ENCODE measurements at regions not wholly inside any gene's neighbourhood (a gene's known extent, or its start where the extent isn't known, plus 50 kb on each side); places are given as distances from the start of the nearest gene placed in this dataset.
A peak's percentile ranks its signal among the peaks of the same experiment; 100 is the strongest.

GRCh38 chr5:101430551-101430950 lies 527.5 kb upstream of the ST8SIA4 start:
- DNase-seq: no peak
- H3K79me2 ChIP-seq (ENCODE audit: control insufficient read depth, insufficient read depth, low read length): no peaks in the 10 kb centered on the region
- H4K5ac ChIP-seq (ENCODE audit: low read length): no peak overlapping the region
- no peak overlapping the region for H3K27ac ChIP-seq (ENCODE audit: low read depth, low read length)
- no CpG with 5 or more reads among the region's 2 CpGs for WGBS (ENCODE audit: extremely low coverage, insufficient coverage, low lambda C conversion rate)
- H2AK5ac ChIP-seq (ENCODE audit: low read length): no peak overlapping the region
- H3K27me3 ChIP-seq (ENCODE audit: insufficient read depth, low read length, poor library complexity): no peaks in the 10 kb centered on the region
- no peak overlapping the region for H3K23ac ChIP-seq (ENCODE audit: low read length)
- no peak overlapping the region for H3K56ac ChIP-seq (ENCODE audit: low read length)
- no peak overlapping the region for H3K4me3 ChIP-seq (ENCODE audit: low read length)
- H3K4me1 ChIP-seq (ENCODE audit: control insufficient read depth, low read depth, low read length): no peaks in the 10 kb centered on the region
- H3K18ac ChIP-seq (ENCODE audit: low read length): no peak overlapping the region
- H4K8ac ChIP-seq (ENCODE audit: low read depth, low read length): no peak overlapping the region
- H3K79me1 ChIP-seq (ENCODE audit: low read length): no peaks in the 10 kb centered on the region
- H2BK15ac ChIP-seq (replicated peaks; ENCODE audit: low read depth): no peak overlapping the region
- H2BK120ac ChIP-seq (ENCODE audit: low read depth, low read length): no peak overlapping the region
- H3K9ac ChIP-seq (ENCODE audit: low read length): no peak overlapping the region
- no peak overlapping the region for H2BK5ac ChIP-seq (ENCODE audit: low read length)
- no peak overlapping the region for H3K4me2 ChIP-seq (ENCODE audit: low read length)
- no peaks in the 10 kb centered on the region for H3K36me3 ChIP-seq (ENCODE audit: control insufficient read depth, insufficient read depth, low read length)
- H3K4ac ChIP-seq (ENCODE audit: low read depth, low read length): no peak overlapping the region

- Histone ChIP-seq H3K27me3 (ENCODE audit: insufficient read depth, low read length, poor library complexity) (no peaks in the 10 kb centered on the region), H3K18ac (ENCODE audit: low read length) (no peak overlapping the region), H2BK15ac (replicated peaks; ENCODE audit: low read depth) (no peak overlapping the region), H2BK5ac (ENCODE audit: low read length) (no peak overlapping the region), H3K56ac (ENCODE audit: low read length) (no peak overlapping the region), H4K5ac (ENCODE audit: low read length) (no peak overlapping the region), H2BK120ac (ENCODE audit: low read depth, low read length) (no peak overlapping the region), H3K4me2 (ENCODE audit: low read length) (no peak overlapping the region), H3K79me1 (ENCODE audit: low read length) (no peaks in the 10 kb centered on the region), H4K8ac (ENCODE audit: low read depth, low read length) (no peak overlapping the region), H3K4me3 (ENCODE audit: low read length) (no peak overlapping the region), H3K79me2 (ENCODE audit: control insufficient read depth, insufficient read depth, low read length) (no peaks in the 10 kb centered on the region), H3K27ac (ENCODE audit: low read depth, low read length) (no peak overlapping the region), H3K4me1 (ENCODE audit: control insufficient read depth, low read depth, low read length) (no peaks in the 10 kb centered on the region), H3K4ac (ENCODE audit: low read depth, low read length) (no peak overlapping the region), H3K23ac (ENCODE audit: low read length) (no peak overlapping the region), H3K36me3 (ENCODE audit: control insufficient read depth, insufficient read depth, low read length) (no peaks in the 10 kb centered on the region), H2AK5ac (ENCODE audit: low read length) (no peak overlapping the region), H3K9ac (ENCODE audit: low read length) (no peak overlapping the region)
- DNase-seq: no peak
- WGBS (ENCODE audit: extremely low coverage, insufficient coverage, low lambda C conversion rate): no CpG with 5 or more reads among the region's 1 CpG
Observed at GRCh38 chr5:101429241-101429640, 526.2 kb upstream of the ST8SIA4 start.

GRCh38 chr5:101425339-101425859 lies 522.3 kb upstream of the ST8SIA4 start:
- DNase-seq: no peak

GRCh38 chr5:101424530-101425175 lies 521.6 kb upstream of the ST8SIA4 start:
- Histone ChIP-seq H2AK5ac (ENCODE audit: low read length) (no peak overlapping the region), H2BK15ac (replicated peaks; ENCODE audit: low read depth) (no peak overlapping the region), H3K27ac (ENCODE audit: low read depth, low read length) (no peak overlapping the region), H4K8ac (ENCODE audit: low read depth, low read length) (no peak overlapping the region), H3K36me3 (ENCODE audit: control insufficient read depth, insufficient read depth, low read length) (no peaks in the 10 kb centered on the region), H2BK120ac (ENCODE audit: low read depth, low read length) (no peak overlapping the region), H3K23ac (ENCODE audit: low read length) (no peak overlapping the region), H3K9ac (ENCODE audit: low read length) (no peak overlapping the region), H4K5ac (ENCODE audit: low read length) (no peak overlapping the region), H3K79me1 (ENCODE audit: low read length) (no peaks in the 10 kb centered on the region), H3K4me3 (ENCODE audit: low read length) (no peak overlapping the region), H3K4me1 (ENCODE audit: control insufficient read depth, low read depth, low read length) (no peaks in the 10 kb centered on the region), H3K4ac (ENCODE audit: low read depth, low read length) (no peak overlapping the region), H3K79me2 (ENCODE audit: control insufficient read depth, insufficient read depth, low read length) (no peaks in the 10 kb centered on the region), H3K27me3 (ENCODE audit: insufficient read depth, low read length, poor library complexity) (no peaks in the 10 kb centered on the region), H2BK5ac (ENCODE audit: low read length) (no peak overlapping the region), H3K18ac (ENCODE audit: low read length) (no peak overlapping the region), H3K56ac (ENCODE audit: low read length) (no peak overlapping the region), H3K4me2 (ENCODE audit: low read length) (no peak overlapping the region)
- WGBS (ENCODE audit: extremely low coverage, insufficient coverage, low lambda C conversion rate): no CpG with 5 or more reads among the region's 2 CpGs
- DNase-seq: no peak

More at GRCh38 chr5:101425339-101425859, 522.3 kb upstream of the ST8SIA4 start:
- Histone ChIP-seq H4K8ac (ENCODE audit: low read depth, low read length) (no peak overlapping the region), H3K56ac (ENCODE audit: low read length) (no peak overlapping the region), H3K18ac (ENCODE audit: low read length) (no peak overlapping the region), H2AK5ac (ENCODE audit: low read length) (no peak overlapping the region), H2BK15ac (replicated peaks; ENCODE audit: low read depth) (no peak overlapping the region), H3K23ac (ENCODE audit: low read length) (no peak overlapping the region), H2BK120ac (ENCODE audit: low read depth, low read length) (no peak overlapping the region), H3K27me3 (ENCODE audit: insufficient read depth, low read length, poor library complexity) (no peaks in the 10 kb centered on the region), H4K5ac (ENCODE audit: low read length) (no peak overlapping the region), H3K4me2 (ENCODE audit: low read length) (no peak overlapping the region), H3K27ac (ENCODE audit: low read depth, low read length) (no peak overlapping the region), H3K4me1 (ENCODE audit: control insufficient read depth, low read depth, low read length) (no peaks in the 10 kb centered on the region), H3K79me1 (ENCODE audit: low read length) (no peaks in the 10 kb centered on the region), H2BK5ac (ENCODE audit: low read length) (no peak overlapping the region), H3K79me2 (ENCODE audit: control insufficient read depth, insufficient read depth, low read length) (no peaks in the 10 kb centered on the region), H3K36me3 (ENCODE audit: control insufficient read depth, insufficient read depth, low read length) (no peaks in the 10 kb centered on the region), H3K4ac (ENCODE audit: low read depth, low read length) (no peak overlapping the region), H3K4me3 (ENCODE audit: low read length) (no peak overlapping the region), H3K9ac (ENCODE audit: low read length) (no peak overlapping the region)
- no CpG with 5 or more reads among the region's 2 CpGs for WGBS (ENCODE audit: extremely low coverage, insufficient coverage, low lambda C conversion rate)

GRCh38 chr5:101418713-101419118 lies 515.6 kb upstream of the ST8SIA4 start:
- no peaks in the 10 kb centered on the region for H3K36me3 ChIP-seq (ENCODE audit: control insufficient read depth, insufficient read depth, low read length)
- no peak overlapping the region for H2BK120ac ChIP-seq (ENCODE audit: low read depth, low read length)
- no peak overlapping the region for H3K27ac ChIP-seq (ENCODE audit: low read depth, low read length)
- no peak overlapping the region for H3K4me2 ChIP-seq (ENCODE audit: low read length)
- no peak overlapping the region for H2BK15ac ChIP-seq (replicated peaks; ENCODE audit: low read depth)
- no peak overlapping the region for H3K18ac ChIP-seq (ENCODE audit: low read length)
- H3K4me3 ChIP-seq (ENCODE audit: low read length): no peak overlapping the region
- no peaks in the 10 kb centered on the region for H3K27me3 ChIP-seq (ENCODE audit: insufficient read depth, low read length, poor library complexity)
- no peak overlapping the region for H4K8ac ChIP-seq (ENCODE audit: low read depth, low read length)
- WGBS (ENCODE audit: extremely low coverage, insufficient coverage, low lambda C conversion rate): no CpG with 5 or more reads among the region's 1 CpG
- peak; percentile 17 for DNase-seq
- H3K4me1 ChIP-seq (ENCODE audit: control insufficient read depth, low read depth, low read length): no peaks in the 10 kb centered on the region
- no peaks in the 10 kb centered on the region for H3K79me1 ChIP-seq (ENCODE audit: low read length)
- H2BK5ac ChIP-seq (ENCODE audit: low read length): no peak overlapping the region
- H3K56ac ChIP-seq (ENCODE audit: low read length): no peak overlapping the region
- H3K79me2 ChIP-seq (ENCODE audit: control insufficient read depth, insufficient read depth, low read length): no peaks in the 10 kb centered on the region
- no peak overlapping the region for H2AK5ac ChIP-seq (ENCODE audit: low read length)
- no peak overlapping the region for H3K9ac ChIP-seq (ENCODE audit: low read length)
- no peak overlapping the region for H3K4ac ChIP-seq (ENCODE audit: low read depth, low read length)
- H4K5ac ChIP-seq (ENCODE audit: low read length): no peak overlapping the region
- H3K23ac ChIP-seq (ENCODE audit: low read length): no peak overlapping the region

GRCh38 chr5:101404531-101404930 lies 501.4 kb upstream of the ST8SIA4 start:
- no peak overlapping the region for H3K4me3 ChIP-seq (ENCODE audit: low read length)
- no peak overlapping the region for H3K4ac ChIP-seq (ENCODE audit: low read depth, low read length)
- H2AK5ac ChIP-seq (ENCODE audit: low read length): no peak overlapping the region
- 100% methylated on average over 1 of the region's 1 CpG for WGBS (ENCODE audit: extremely low coverage, insufficient coverage, low lambda C conversion rate)
- H3K23ac ChIP-seq (ENCODE audit: low read length): no peak overlapping the region
- H2BK5ac ChIP-seq (ENCODE audit: low read length): no peak overlapping the region
- H3K79me1 ChIP-seq (ENCODE audit: low read length): no peaks in the 10 kb centered on the region
- H3K56ac ChIP-seq (ENCODE audit: low read length): no peak overlapping the region
- H2BK15ac ChIP-seq (replicated peaks; ENCODE audit: low read depth): no peak overlapping the region
- H4K5ac ChIP-seq (ENCODE audit: low read length): no peak overlapping the region
- no peak overlapping the region for H3K27ac ChIP-seq (ENCODE audit: low read depth, low read length)
- no peaks in the 10 kb centered on the region for H3K27me3 ChIP-seq (ENCODE audit: insufficient read depth, low read length, poor library complexity)
- no peak overlapping the region for H4K8ac ChIP-seq (ENCODE audit: low read depth, low read length)
- no peaks in the 10 kb centered on the region for H3K36me3 ChIP-seq (ENCODE audit: control insufficient read depth, insufficient read depth, low read length)
- no peak overlapping the region for H3K9ac ChIP-seq (ENCODE audit: low read length)
- H3K4me1 ChIP-seq (ENCODE audit: control insufficient read depth, low read depth, low read length): no peaks in the 10 kb centered on the region
- no peak overlapping the region for H3K4me2 ChIP-seq (ENCODE audit: low read length)
- no peak for DNase-seq
- no peak overlapping the region for H3K18ac ChIP-seq (ENCODE audit: low read length)
- no peaks in the 10 kb centered on the region for H3K79me2 ChIP-seq (ENCODE audit: control insufficient read depth, insufficient read depth, low read length)
- no peak overlapping the region for H2BK120ac ChIP-seq (ENCODE audit: low read depth, low read length)

Data from mesendoderm (in vitro differentiated cells).